AG04449 (cell line): ENCODE measurements at regions not wholly inside any gene's neighbourhood (a gene's known extent, or its start where the extent isn't known, plus 50 kb on each side); places are given as distances from the start of the nearest gene placed in this dataset.

Experiments used
- CTCF ChIA-PET: fragments of 350-600 bp; formaldehyde crosslinking; extraction: SDS; loops from one replicate; lab custom pipeline; 2021; ENCODE audit warnings: antibody characterized with exemption; lab: Yijun Ruan, JAX
- POLR2A ChIA-PET: fragments of 400-600, 350-600 bp; formaldehyde crosslinking; extraction: SDS; loops from one replicate; lab custom pipeline; 2020; ENCODE audit warnings: antibody characterized with exemption, inconsistent platforms; lab: Yijun Ruan, JAX
- DNase-seq: peaks from one replicate; pipeline ENCODE4 v3.0.0-alpha.2; 2010; ENCODE audit warnings: low read depth, low spot score
- H3K4me3 ChIP-seq: 2 replicates; pipeline ENCODE4 v1.5.1; 2011; ENCODE audit warnings: low read depth, mild to moderate bottlenecking, control low read depth, low read length
- CTCF ChIP-seq: IDR thresholded peaks from one replicate; pipeline ENCODE4 v1.5.1; 2011; ENCODE audit warnings: mild to moderate bottlenecking, moderate library complexity, low read length, control low read depth, inconsistent platforms; ENCODE audit not compliant: insufficient read depth; ENCODE audit errors: missing control alignments

GRCh38 chr4:171710743-171711142 lies 102.5 kb upstream of the GALNTL6 start:
- ChIA-PET CTCF (no interaction called here), POLR2A (no interaction called here)
- no peak overlapping the region for H3K4me3 ChIP-seq
- TF ChIP-seq CTCF: no peak
- no peak for DNase-seq

- TF ChIP-seq CTCF: no peak
- CTCF ChIA-PET: no interaction called here
- DNase-seq: no peak
Observed at GRCh38 chr4:171676555-171677215, 136.5 kb upstream of the GALNTL6 start.

GRCh38 chr4:171674781-171675180 lies 138.4 kb upstream of the GALNTL6 start:
- no peak for TF ChIP-seq CTCF
- H3K4me3 ChIP-seq: no peak overlapping the region
- POLR2A ChIA-PET: no interaction called here
- no peak for DNase-seq
- CTCF ChIA-PET: no interaction called here

More at GRCh38 chr4:171676555-171677215, 136.5 kb upstream of the GALNTL6 start:
- POLR2A ChIA-PET: no interaction called here
- no peak overlapping the region for H3K4me3 ChIP-seq

- POLR2A ChIA-PET: no interaction called here
- no peak for TF ChIP-seq CTCF
- no peak for DNase-seq
- CTCF ChIA-PET: no interaction called here
- H3K4me3 ChIP-seq: no peak overlapping the region
Observed at GRCh38 chr4:171668403-171668802, 144.8 kb upstream of the GALNTL6 start.

- TF ChIP-seq CTCF: no peak
- ChIA-PET POLR2A (no interaction called here), CTCF (no interaction called here)
- H3K4me3 ChIP-seq: no peak overlapping the region
- no peak for DNase-seq
Observed at GRCh38 chr4:171667906-171668305, 145.3 kb upstream of the GALNTL6 start.

- no peak overlapping the region for H3K4me3 ChIP-seq
- TF ChIP-seq CTCF: no peak
- no peak for DNase-seq
- ChIA-PET POLR2A (no interaction called here), CTCF (no interaction called here)
Observed at GRCh38 chr4:171651071-171651470, 162.1 kb upstream of the GALNTL6 start.
